Hepatocyte (in vitro differentiated cells): ENCODE measurements at regions not wholly inside any gene's neighbourhood (a gene's known extent, or its start where the extent isn't known, plus 50 kb on each side); places are given as distances from the start of the nearest gene placed in this dataset.

ENCODE experiments used
- DNase-seq: peaks from one replicate; pipeline ENCODE4 v3.0.0-alpha.2; 2016; ENCODE audit warnings: low spot score
- H2AFZ ChIP-seq: fragments of 200-600 bp; sonication (generic); 2 replicates; pipeline ENCODE4 v1.6.0; 2016; ENCODE audit warnings: antibody characterized with exemption, mild to moderate bottlenecking
- H3K27ac ChIP-seq: fragments of 200-600 bp; sonication (generic); 2 replicates; pipeline ENCODE4 v1.5.1; 2016; ENCODE audit warnings: mild to moderate bottlenecking
- H3K27me3 ChIP-seq: fragments of 200-600 bp; sonication (generic); 2 replicates; pipeline ENCODE4 v1.6.1; 2016
- H3K36me3 ChIP-seq: fragments of 200-600 bp; sonication (generic); replicated peaks from 2 replicates; pipeline ENCODE4 v1.5.1; 2016; ENCODE audit warnings: low read depth; ENCODE audit not compliant: insufficient read depth
- H3K4me1 ChIP-seq: fragments of 200-600 bp; sonication (generic); 2 replicates; pipeline ENCODE4 v1.5.1; 2016; ENCODE audit warnings: mild to moderate bottlenecking, moderate library complexity; ENCODE audit not compliant: insufficient read depth
- H3K4me2 ChIP-seq: fragments of 200-600 bp; sonication (generic); 2 replicates; pipeline ENCODE4 v1.6.0; 2016
- H3K4me3 ChIP-seq: fragments of 200-600 bp; sonication (generic); 2 replicates; pipeline ENCODE4 v1.5.1; 2016; ENCODE audit warnings: mild to moderate bottlenecking
- H3K79me2 ChIP-seq: fragments of 200-600 bp; sonication (generic); 2 replicates; pipeline ENCODE4 v1.6.0; 2017; ENCODE audit warnings: mild to moderate bottlenecking
- H3K9me2 ChIP-seq: fragments of 200-600 bp; sonication (generic); replicated peaks from 2 replicates; pipeline ENCODE4 v1.6.0; 2017; ENCODE audit warnings: mild to moderate bottlenecking; ENCODE audit not compliant: insufficient read depth
- H3K9me3 ChIP-seq: fragments of 200-600 bp; sonication (generic); 2 replicates; pipeline ENCODE4 v1.5.1; 2016; ENCODE audit warnings: low read depth, mild to moderate bottlenecking
- H4K20me1 ChIP-seq: fragments of 200-600 bp; sonication (generic); 2 replicates; pipeline ENCODE4 v1.6.0; 2016; ENCODE audit warnings: mild to moderate bottlenecking; ENCODE audit not compliant: insufficient read depth, poor library complexity, severe bottlenecking
- EZH2 ChIP-seq: fragments of 200-600 bp; sonication (generic); IDR thresholded peaks from 2 replicates; pipeline ENCODE4 v1.6.1; 2016; ENCODE audit warnings: antibody characterized with exemption, mild to moderate bottlenecking, borderline replicate concordance
- EZH2phosphoT487 ChIP-seq: fragments of 200-600 bp; sonication (generic); IDR thresholded peaks from one replicate; pipeline ENCODE4 v1.6.1; 2018; ENCODE audit warnings: antibody characterized with exemption, mild to moderate bottlenecking, low read depth, moderate library complexity; ENCODE audit not compliant: unreplicated experiment, severe bottlenecking
- WGBS: methylation state at CpG from one replicate; pipeline ENCODE4 v1.1.6; 2016; ENCODE audit warnings: low lambda C conversion rate; ENCODE audit errors: missing lambda C conversion rate; 5-methylcytosine and 5-hydroxymethylcytosine counted together
- TF ChIP-seq, protein P1 (sequence below): fragments of 200-600 bp; sonication (generic); IDR thresholded peaks from 2 replicates; pipeline ENCODE4 v1.5.1; 2016; ENCODE audit warnings: antibody characterized with exemption, mild to moderate bottlenecking; ENCODE audit not compliant: poor library complexity

DNA sequence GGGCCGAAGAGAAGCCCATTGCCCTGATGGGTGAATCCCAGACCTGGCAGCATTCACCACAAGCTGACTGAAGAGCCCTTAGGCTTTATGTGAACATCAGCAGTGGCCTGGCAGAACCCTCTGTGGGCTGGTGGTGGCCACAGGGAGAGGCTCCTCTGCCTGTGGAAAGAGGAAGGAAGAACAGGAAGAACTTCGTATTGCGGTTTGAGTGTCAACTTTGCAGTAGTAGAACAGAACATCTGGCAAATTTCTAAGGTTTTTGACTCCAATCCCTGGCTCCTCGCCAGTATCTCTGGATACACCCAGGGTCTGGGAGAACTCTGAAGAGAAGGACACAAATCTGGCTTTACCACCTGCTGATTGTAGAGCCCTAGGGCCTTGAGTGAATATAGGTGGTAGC lies 356.4 kb upstream of the GRAMD2B start:
- H3K27ac ChIP-seq, result no peak overlapping the region
- H3K9me2 ChIP-seq, result no peaks in the 10 kb centered on the region
- no peak overlapping the region for H2AFZ ChIP-seq
- TF ChIP-seq EZH2phosphoT487 (no peak), EZH2 (no peak)
- TF ChIP-seq, protein P1, sequence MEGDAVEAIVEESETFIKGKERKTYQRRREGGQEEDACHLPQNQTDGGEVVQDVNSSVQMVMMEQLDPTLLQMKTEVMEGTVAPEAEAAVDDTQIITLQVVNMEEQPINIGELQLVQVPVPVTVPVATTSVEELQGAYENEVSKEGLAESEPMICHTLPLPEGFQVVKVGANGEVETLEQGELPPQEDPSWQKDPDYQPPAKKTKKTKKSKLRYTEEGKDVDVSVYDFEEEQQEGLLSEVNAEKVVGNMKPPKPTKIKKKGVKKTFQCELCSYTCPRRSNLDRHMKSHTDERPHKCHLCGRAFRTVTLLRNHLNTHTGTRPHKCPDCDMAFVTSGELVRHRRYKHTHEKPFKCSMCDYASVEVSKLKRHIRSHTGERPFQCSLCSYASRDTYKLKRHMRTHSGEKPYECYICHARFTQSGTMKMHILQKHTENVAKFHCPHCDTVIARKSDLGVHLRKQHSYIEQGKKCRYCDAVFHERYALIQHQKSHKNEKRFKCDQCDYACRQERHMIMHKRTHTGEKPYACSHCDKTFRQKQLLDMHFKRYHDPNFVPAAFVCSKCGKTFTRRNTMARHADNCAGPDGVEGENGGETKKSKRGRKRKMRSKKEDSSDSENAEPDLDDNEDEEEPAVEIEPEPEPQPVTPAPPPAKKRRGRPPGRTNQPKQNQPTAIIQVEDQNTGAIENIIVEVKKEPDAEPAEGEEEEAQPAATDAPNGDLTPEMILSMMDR, result no peak
- no peak for DNase-seq
- no peaks in the 10 kb centered on the region for H4K20me1 ChIP-seq
- 96% methylated on average over 4 of the region's 4 CpGs for WGBS
- H3K79me2 ChIP-seq, result no peaks in the 10 kb centered on the region
- no peaks in the 10 kb centered on the region for H3K27me3 ChIP-seq
- no peaks in the 10 kb centered on the region for H3K36me3 ChIP-seq
- H3K4me1 ChIP-seq, result no peaks in the 10 kb centered on the region
- no peak overlapping the region for H3K4me3 ChIP-seq
- no peaks in the 10 kb centered on the region for H3K9me3 ChIP-seq
- H3K4me2 ChIP-seq, result no peak overlapping the region

DNA sequence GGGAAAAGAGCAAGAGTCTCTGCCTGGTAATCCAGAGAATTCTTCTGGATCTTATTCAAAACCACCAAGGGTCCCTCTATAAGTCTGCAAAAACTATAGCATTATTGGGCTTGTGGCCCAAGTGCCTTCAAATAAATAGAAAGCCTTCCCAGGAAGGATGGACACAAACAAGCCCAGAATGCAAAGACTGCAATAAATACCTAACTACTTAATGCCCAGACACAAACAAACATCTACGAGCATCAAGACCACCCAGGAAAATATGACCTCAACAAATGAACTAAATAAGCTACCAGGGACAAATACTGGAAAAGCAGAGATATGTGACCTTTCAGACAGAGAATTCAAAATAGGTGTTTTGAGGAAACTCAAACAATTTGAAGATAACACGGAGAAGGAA lies 355.8 kb upstream of the GRAMD2B start:
- Histone ChIP-seq H3K79me2 (no peaks in the 10 kb centered on the region), H3K36me3 (no peaks in the 10 kb centered on the region), H3K9me2 (no peaks in the 10 kb centered on the region), H3K27ac (no peak overlapping the region), H3K4me1 (no peaks in the 10 kb centered on the region), H4K20me1 (no peaks in the 10 kb centered on the region), H3K9me3 (no peaks in the 10 kb centered on the region), H2AFZ (no peak overlapping the region), H3K27me3 (no peaks in the 10 kb centered on the region), H3K4me3 (no peak overlapping the region), H3K4me2 (no peak overlapping the region)
- TF ChIP-seq, protein P1, result no peak
- TF ChIP-seq EZH2, result no peak
- TF ChIP-seq EZH2phosphoT487, result no peak
- no peak for DNase-seq
- 81% methylated on average over 2 of the region's 2 CpGs for WGBS

DNA sequence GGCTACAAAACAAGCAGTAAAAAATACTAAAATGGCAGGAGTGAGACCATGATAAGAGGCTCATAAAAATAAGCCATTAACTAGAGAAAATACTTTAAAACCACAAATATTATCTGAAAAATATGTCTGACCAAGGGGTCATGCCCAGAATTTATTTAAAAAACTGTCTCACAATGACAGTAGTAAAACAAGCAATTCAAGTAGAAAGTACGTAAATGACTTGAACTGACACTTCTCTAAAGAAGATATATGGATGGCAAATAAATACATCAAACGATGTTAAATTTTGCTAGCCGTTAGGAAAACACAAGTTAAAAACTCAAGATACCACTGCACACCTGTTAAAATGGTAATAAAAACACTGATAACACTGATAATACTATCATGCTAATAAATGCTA lies 353.9 kb upstream of the GRAMD2B start:
- no peak overlapping the region for H3K4me2 ChIP-seq
- H3K79me2 ChIP-seq, result no peaks in the 10 kb centered on the region
- no peak for DNase-seq
- no peak overlapping the region for H3K27ac ChIP-seq
- no peaks in the 10 kb centered on the region for H3K9me2 ChIP-seq
- no peak overlapping the region for H2AFZ ChIP-seq
- H3K9me3 ChIP-seq, result no peaks in the 10 kb centered on the region
- 37% methylated on average over 3 of the region's 3 CpGs for WGBS
- H3K4me1 ChIP-seq, result no peaks in the 10 kb centered on the region
- H3K4me3 ChIP-seq, result no peak overlapping the region
- no peaks in the 10 kb centered on the region for H3K36me3 ChIP-seq
- H3K27me3 ChIP-seq, result no peaks in the 10 kb centered on the region
- no peaks in the 10 kb centered on the region for H4K20me1 ChIP-seq
- TF ChIP-seq, protein P1, result no peak
- no peak for TF ChIP-seq EZH2phosphoT487
- TF ChIP-seq EZH2, result no peak

DNA sequence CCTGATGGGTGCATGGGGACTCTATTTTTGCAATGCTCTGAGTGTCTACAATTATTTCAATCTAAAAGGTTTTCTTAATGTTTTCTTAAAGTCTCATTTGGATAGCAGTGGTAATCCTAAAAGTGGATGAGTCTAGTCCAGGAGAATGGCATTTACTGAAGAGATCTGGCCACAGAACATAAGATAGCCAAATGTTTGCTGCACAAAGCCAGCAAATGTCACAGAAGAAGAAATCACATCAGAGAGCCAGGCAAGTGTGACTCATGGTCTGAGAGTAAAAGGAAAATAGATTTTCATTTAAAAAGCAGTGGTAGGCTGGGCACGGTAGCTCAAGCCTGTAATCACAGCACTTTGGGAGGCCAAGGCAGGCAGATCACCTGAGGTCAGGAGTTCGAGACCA lies 352.7 kb upstream of the GRAMD2B start:
- no peaks in the 10 kb centered on the region for H3K79me2 ChIP-seq
- H3K27me3 ChIP-seq, result no peaks in the 10 kb centered on the region
- no peaks in the 10 kb centered on the region for H3K9me2 ChIP-seq
- 78% methylated on average over 2 of the region's 2 CpGs for WGBS
- no peak overlapping the region for H2AFZ ChIP-seq
- no peak overlapping the region for H3K4me3 ChIP-seq
- no peaks in the 10 kb centered on the region for H3K36me3 ChIP-seq
- DNase-seq, result no peak
- H4K20me1 ChIP-seq, result no peaks in the 10 kb centered on the region
- TF ChIP-seq EZH2, result no peak
- TF ChIP-seq, protein P1, result no peak
- no peak for TF ChIP-seq EZH2phosphoT487
- no peaks in the 10 kb centered on the region for H3K9me3 ChIP-seq
- H3K4me2 ChIP-seq, result no peak overlapping the region
- no peaks in the 10 kb centered on the region for H3K4me1 ChIP-seq
- no peak overlapping the region for H3K27ac ChIP-seq
